GM18870 (cell line): ENCODE measurements at regions not wholly inside any gene's neighbourhood (a gene's known extent, or its start where the extent isn't known, plus 50 kb on each side); places are given as distances from the start of the nearest gene placed in this dataset.

Experiments used
- ATAC-seq: cut with Tn5 transposase; IDR thresholded peaks from one replicate; pipeline ENCODE4 v1.9.1; 2021; ENCODE audit warnings: moderate library complexity; ENCODE audit not compliant: unreplicated experiment

DNA sequence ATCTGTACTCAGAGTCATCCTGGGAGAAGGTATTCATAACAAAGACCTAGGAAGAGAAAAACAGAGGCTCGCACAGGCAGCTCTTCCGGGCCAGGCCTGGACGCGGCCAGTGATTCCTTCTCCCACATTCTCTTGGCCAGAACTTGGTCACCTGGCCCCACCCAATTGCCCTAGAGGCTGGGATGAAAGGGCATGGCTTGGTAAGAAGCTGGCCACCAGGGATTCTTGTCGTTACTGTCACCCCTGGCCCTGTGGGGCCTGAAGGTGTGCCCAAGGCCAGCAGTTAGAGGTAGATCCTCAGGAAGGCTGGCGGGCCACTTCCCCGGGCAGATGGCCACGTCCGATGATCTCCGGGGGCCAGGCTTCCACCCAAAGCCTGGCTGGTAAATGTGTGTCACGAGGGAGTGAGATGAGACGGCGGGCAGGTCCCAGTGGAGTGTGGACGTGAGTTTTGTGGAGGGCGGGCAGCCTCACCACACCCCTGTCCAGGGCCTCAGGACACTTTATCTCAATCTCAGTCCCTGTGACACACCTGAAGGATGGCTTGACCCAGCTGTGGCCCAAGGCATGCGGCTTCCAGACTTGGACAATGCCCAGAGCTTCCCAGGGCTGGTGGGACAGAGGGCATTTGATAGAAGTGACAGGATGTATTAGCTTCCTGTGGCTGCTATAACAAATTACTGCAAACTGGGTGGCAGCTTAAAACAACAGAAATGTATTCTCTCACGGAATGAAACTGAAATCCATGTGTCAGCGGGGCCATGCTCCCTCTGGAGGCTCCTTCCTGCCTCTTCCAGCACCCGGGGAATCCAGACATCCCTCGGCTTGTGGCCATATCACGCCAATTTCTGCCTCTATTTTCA, 66.3 kb upstream of the GSE1 start:
- no peak for ATAC-seq

GRCh38 chr16:85548375-85548774, 64.7 kb upstream of the GSE1 start:
- ATAC-seq = no peak

- ATAC-seq = no peak
Observed at GRCh38 chr16:85549766-85550421, 63.2 kb upstream of the GSE1 start.

DNA sequence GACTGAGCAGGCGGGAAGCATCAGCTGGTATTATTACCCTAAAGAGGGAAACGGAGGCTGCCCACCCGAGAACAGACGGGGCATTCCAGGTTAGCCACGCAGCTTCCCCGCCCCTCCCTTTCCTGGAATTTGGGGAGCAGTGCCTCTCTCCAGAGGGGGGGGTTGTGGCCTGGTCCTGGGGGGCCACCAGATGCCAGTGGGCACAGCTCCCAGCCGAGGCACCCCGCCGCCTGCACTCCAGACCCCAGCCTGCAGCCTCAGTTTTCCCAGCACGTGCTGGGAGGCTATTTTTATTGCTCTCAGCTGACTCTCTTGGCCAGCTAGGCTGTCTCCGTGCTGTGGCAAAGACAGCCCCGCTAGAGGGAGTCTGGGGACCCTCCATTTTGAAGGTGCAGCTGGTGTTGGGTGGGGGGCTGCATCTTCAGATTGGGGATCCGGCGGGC, 62.7 kb upstream of the GSE1 start:
- no peak for ATAC-seq

DNA sequence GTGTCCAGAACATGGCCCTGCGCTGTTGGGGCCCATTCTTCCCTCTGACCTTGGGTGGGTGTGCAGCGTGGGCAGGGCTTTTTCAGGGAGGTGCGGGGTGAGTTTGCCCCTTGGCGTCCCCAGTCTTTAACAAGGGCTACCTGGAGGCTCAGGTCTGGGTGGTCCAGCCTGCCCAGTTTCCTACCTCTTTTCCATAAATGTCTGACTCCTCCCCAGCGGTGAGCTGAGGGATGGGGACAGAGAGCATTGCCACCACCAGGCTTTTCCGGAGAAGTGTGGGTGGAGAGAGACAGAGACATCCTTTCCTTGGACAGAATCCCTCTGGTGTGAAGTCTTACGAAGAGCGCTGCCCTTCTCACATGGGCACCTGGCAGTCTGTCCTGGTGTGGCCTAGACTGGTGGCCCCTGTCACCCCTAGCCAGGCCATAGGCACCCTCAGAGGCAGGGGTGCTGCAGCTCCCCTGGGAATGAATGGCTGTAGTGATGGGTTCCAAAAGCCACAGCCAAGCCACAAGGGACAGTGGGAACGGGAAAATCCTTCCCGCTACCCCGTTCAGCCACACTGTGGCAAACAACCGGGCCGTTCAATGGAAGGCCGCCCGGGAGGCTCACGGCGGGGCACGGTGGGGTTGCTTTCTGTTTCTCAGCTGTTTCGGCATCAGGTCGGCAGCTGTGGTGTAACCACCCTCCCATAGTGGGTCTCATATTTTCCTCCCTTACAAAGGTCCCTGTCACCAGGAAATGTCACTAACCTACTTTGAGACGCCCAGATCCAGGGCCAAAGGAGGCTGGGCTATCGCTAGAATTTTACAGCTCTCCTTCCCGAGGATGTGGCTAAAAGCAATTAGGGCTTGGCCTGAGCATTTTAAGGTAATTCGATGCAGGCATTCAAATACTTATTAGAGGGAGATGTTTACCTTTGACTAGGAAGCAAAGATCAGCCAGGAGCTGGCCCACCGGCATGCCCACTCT, 61.9 kb upstream of the GSE1 start:
- no peak for ATAC-seq

- peak; percentile 7 for ATAC-seq
Observed at GRCh38 chr16:85552980-85553435, 60.1 kb upstream of the GSE1 start.

- ATAC-seq = peak; percentile 19
Observed at GRCh38 chr16:85553436-85554113, 59.5 kb upstream of the GSE1 start.

- peak; percentile 41 for ATAC-seq
Observed at GRCh38 chr16:85554114-85554888, 58.8 kb upstream of the GSE1 start.

DNA sequence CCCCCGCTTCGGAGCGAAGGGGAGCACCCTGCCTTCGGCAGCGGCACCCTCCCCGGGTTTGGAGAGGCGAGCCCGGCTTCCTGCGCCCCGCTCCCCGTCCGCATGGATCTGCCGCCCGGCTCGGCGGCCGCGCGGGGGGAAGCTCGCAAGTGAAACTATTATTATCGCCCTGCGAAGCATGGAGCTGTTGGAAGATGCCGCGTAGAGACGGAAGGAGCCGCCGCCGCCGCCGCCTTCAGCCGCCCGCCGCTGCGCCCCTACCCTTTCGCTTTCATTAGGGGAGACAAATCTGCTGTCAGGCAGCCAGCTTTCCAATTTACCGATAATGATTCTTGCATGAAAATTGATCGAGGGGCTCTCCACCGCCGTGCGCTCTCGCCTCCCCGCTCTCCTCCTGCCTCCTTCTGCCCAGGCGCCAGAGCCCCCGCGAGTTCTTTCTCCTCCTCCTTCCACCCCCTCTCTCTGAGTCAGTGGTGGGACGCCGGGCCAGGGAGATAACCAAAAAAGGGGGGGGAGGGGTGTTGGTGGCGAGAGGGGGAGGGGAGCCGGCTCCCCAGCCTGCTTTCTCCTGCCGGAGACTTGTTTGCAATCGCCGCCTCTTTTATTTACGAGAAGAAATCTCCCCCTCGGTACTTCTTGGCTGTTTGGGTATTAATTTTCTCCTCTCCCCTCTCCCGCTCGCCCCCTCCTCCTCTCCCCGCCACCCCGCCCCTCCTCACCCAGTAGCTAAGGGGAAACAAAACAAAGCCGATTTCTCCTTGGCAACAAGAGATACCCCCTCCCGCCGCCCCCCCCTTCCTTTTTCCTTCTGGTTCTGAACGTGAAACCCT, 58.0 kb upstream of the GSE1 start:
- no peak for ATAC-seq

- no peak for ATAC-seq
Observed at GRCh38 chr16:85555719-85556455, 57.2 kb upstream of the GSE1 start.

GRCh38 chr16:85556456-85557082, 56.6 kb upstream of the GSE1 start:
- ATAC-seq = no peak

DNA sequence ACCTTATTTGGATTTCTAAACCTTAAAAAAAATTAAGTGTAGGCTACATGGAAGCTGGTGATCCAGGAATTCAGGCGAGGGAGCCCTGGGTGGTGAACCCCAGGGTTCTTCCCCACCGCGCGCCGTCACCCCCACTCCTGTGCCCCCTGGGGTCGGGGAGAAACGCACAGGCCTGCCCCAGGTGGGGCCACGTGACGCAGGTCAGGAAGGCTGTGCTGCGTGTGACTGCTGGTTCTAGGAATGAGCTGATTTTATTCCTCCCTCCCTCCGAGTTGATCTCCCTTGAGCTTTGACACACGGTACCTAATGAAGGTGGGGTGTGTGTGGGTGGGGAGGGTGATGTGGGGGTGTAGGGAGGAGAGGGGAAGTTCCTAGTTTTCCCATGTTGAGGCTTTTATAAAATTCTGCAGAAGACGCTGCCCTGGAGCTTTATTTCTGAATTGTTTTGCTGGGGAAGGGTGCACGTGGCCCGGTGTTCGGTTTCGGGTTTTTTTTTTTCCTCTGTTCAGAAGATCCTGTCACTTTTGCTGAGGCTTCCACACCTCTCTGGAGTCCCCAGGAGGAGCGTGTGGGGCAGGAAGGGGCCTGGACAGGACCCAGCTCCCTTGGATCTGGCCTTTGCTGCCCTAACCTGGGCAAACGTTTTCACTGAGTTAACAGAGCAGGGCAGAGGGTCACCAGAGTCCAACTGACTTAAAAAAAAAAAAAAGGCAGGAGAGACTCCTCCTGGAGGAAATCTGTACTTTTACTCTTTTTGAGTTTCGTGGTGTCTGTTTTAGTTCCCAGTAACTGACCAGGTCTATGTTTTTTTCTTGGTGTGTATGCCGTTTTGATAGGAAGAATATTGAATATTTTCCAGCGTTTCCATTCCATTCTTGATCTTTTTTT, 55.8 kb upstream of the GSE1 start:
- ATAC-seq = no peak

- ATAC-seq = no peak
Observed at GRCh38 chr16:85557971-85558657, 55.0 kb upstream of the GSE1 start.

GRCh38 chr16:85560932-85561247, 52.2 kb upstream of the GSE1 start:
- no peak for ATAC-seq

GRCh38 chr16:85561248-85562092, 51.7 kb upstream of the GSE1 start:
- no peak for ATAC-seq
